Common myeloid progenitor, CD34-positive (primary cell): ENCODE measurements at regions not wholly inside any gene's neighbourhood (a gene's known extent, or its start where the extent isn't known, plus 50 kb on each side); places are given as distances from the start of the nearest gene placed in this dataset.
"Not testable (repeated sequence)": the region's sequence is repeated elsewhere in the genome, so short reads cannot be mapped to it uniquely, and the experiment has no call there.

Source experiments
- CTCF ChIA-PET: fragments of 350-600 bp; sonication (Branson Sonifier 250); formaldehyde crosslinking; loops from one replicate; lab custom pipeline; 2021; ENCODE audit warnings: antibody characterized with exemption; lab: Charles Lee
- POLR2A ChIA-PET: fragments of 350-600 bp; sonication (Branson Sonifier 250); formaldehyde crosslinking; loops from one replicate; lab custom pipeline; 2021; ENCODE audit warnings: antibody characterized with exemption; lab: Charles Lee
- DNase-seq, 3 donors: peaks; one replicate each; pipeline versions ENCODE4 v3.0.0 to v3.0.0-alpha.2; 2013
- H3K27ac ChIP-seq, 2 experiments: 1 replicate in 1 of 2; 2 replicates in 1 of 2; pipeline ENCODE4 v1.7.0; 2013; ENCODE audit warnings: inconsistent platforms in 2 of 2, low read length in 2 of 2, mild to moderate bottlenecking in 2 of 2, low read depth in 1 of 2, moderate library complexity in 1 of 2; ENCODE audit not compliant: severe bottlenecking in 2 of 2, insufficient read depth in 1 of 2, poor library complexity in 1 of 2
- H3K27me3 ChIP-seq, 5 experiments: replicated peaks in 2 of 5; 1 replicate in 3 of 5; 2 replicates in 2 of 5; pipeline versions ENCODE4 v1.6.1 to v1.7.0; 2013; ENCODE audit warnings: low read length in 4 of 5, mild to moderate bottlenecking in 2 of 5, moderate library complexity in 2 of 5, inconsistent platforms in 1 of 5; ENCODE audit not compliant: insufficient read depth in 5 of 5, control insufficient read depth in 4 of 5
- H3K36me3 ChIP-seq, 4 experiments: 1 replicate in 2 of 4; 2 replicates in 2 of 4; pipeline versions ENCODE4 v1.6.1 to v1.7.0; 2013; ENCODE audit warnings: low read length in 3 of 4, control low read depth in 1 of 4, mild to moderate bottlenecking in 1 of 4; ENCODE audit not compliant: control insufficient read depth in 4 of 4, insufficient read depth in 4 of 4
- H3K4me1 ChIP-seq, 4 experiments: 1 replicate in 3 of 4; 2 replicates in 1 of 4; pipeline versions ENCODE4 v1.6.1 to v1.7.1; 2013; ENCODE audit warnings: low read length in 3 of 4, mild to moderate bottlenecking in 3 of 4, control low read depth in 1 of 4, inconsistent platforms in 1 of 4, moderate library complexity in 1 of 4; ENCODE audit not compliant: control insufficient read depth in 4 of 4, insufficient read depth in 4 of 4; ENCODE audit errors: control extremely low read depth in 1 of 4
- H3K4me3 ChIP-seq, 7 experiments: 1 replicate in 4 of 7; 2 replicates in 3 of 7; pipeline versions ENCODE4 v1.5.1 to v1.7.0; 2013; ENCODE audit warnings: mild to moderate bottlenecking in 7 of 7, low read length in 6 of 7, moderate library complexity in 6 of 7, inconsistent platforms in 2 of 7, low read depth in 2 of 7, control low read depth in 1 of 7; ENCODE audit not compliant: insufficient read depth in 4 of 7, control insufficient read depth in 1 of 7; ENCODE audit errors: extremely low read depth in 1 of 7
- H3K9me3 ChIP-seq, 5 experiments: 1 replicate in 4 of 5; 2 replicates in 1 of 5; pipeline versions ENCODE4 v1.6.1 to v1.7.1; 2013; ENCODE audit warnings: low read length in 4 of 5, mild to moderate bottlenecking in 2 of 5, inconsistent platforms in 1 of 5, low read depth in 1 of 5, moderate library complexity in 1 of 5; ENCODE audit not compliant: control insufficient read depth in 4 of 5, insufficient read depth in 2 of 5; ENCODE audit errors: control extremely low read depth in 1 of 5
- WGBS: methylation state at CpG from one replicate; pipeline ENCODE4 v1.1.5; 2013; ENCODE audit not compliant: insufficient coverage; 5-methylcytosine and 5-hydroxymethylcytosine counted together

GRCh38 chr4:69030326-69030725 lies 65.9 kb upstream of the UGT2B7 start:
- H3K9me3 ChIP-seq = no peaks in the 10 kb centered on the region
- DNase-seq = no peak
- H3K27me3 ChIP-seq = no peaks in the 10 kb centered on the region
- no peak overlapping the region for H3K27ac ChIP-seq
- WGBS = 100% methylated on average over 1 of the region's 4 CpGs
- no peak overlapping the region for H3K4me3 ChIP-seq
- no peaks in the 10 kb centered on the region for H3K36me3 ChIP-seq
- CTCF ChIA-PET = no interaction called here
- H3K4me1 ChIP-seq = no peaks in the 10 kb centered on the region
- POLR2A ChIA-PET = no interaction called here

GRCh38 chr4:69032847-69033638 lies 63.2 kb upstream of the UGT2B7 start:
- Histone ChIP-seq H3K27ac (no peak overlapping the region), H3K36me3 (no peaks in the 10 kb centered on the region), H3K27me3 (no peaks in the 10 kb centered on the region), H3K4me1 (no peaks in the 10 kb centered on the region), H3K4me3 (no peak overlapping the region), H3K9me3 (no peaks in the 10 kb centered on the region)
- CTCF ChIA-PET = no interaction called here
- WGBS = 100% methylated on average over 1 of the region's 2 CpGs
- DNase-seq = no peak
- POLR2A ChIA-PET = no interaction called here

- DNase-seq, H3K9me3 ChIP-seq, H3K4me1 ChIP-seq, CTCF ChIA-PET, H3K27ac ChIP-seq, H3K36me3 ChIP-seq, H3K27me3 ChIP-seq, POLR2A ChIA-PET, H3K4me3 ChIP-seq: not testable (repeated sequence)
- WGBS = 100% methylated on average over 1 of the region's 3 CpGs
These were observed 61.9 kb upstream of the UGT2B7 start for GRCh38 chr4:69034315-69034740.

GRCh38 chr4:69038582-69038981 lies 57.7 kb upstream of the UGT2B7 start:
- DNase-seq = no peak
- H3K27me3 ChIP-seq = no peaks in the 10 kb centered on the region
- H3K4me1 ChIP-seq = no peaks in the 10 kb centered on the region
- no peak overlapping the region for H3K4me3 ChIP-seq
- no peaks in the 10 kb centered on the region for H3K9me3 ChIP-seq
- CTCF ChIA-PET = no interaction called here
- 85% methylated on average over 4 of the region's 4 CpGs for WGBS
- POLR2A ChIA-PET = no interaction called here
- H3K36me3 ChIP-seq = no peaks in the 10 kb centered on the region
- no peak overlapping the region for H3K27ac ChIP-seq

- CTCF ChIA-PET = no interaction called here
- no peaks in the 10 kb centered on the region for H3K36me3 ChIP-seq
- no peak for DNase-seq
These were observed 57.2 kb upstream of the UGT2B7 start for GRCh38 chr4:69039071-69039470.

GRCh38 chr4:69044247-69044646 lies 52.0 kb upstream of the UGT2B7 start:
- CTCF ChIA-PET = no interaction called here

More at GRCh38 chr4:69039071-69039470, 57.2 kb upstream of the UGT2B7 start:
- POLR2A ChIA-PET = no interaction called here
- WGBS = 100% methylated on average over 1 of the region's 2 CpGs
- no peak overlapping the region for H3K4me3 ChIP-seq
- H3K27me3 ChIP-seq = no peaks in the 10 kb centered on the region
- H3K27ac ChIP-seq = no peak overlapping the region
- H3K4me1 ChIP-seq = no peaks in the 10 kb centered on the region
- H3K9me3 ChIP-seq = no peaks in the 10 kb centered on the region

More at GRCh38 chr4:69044247-69044646, 52.0 kb upstream of the UGT2B7 start:
- Histone ChIP-seq H3K36me3 (no peaks in the 10 kb centered on the region), H3K4me3 (no peak overlapping the region), H3K9me3 (no peaks in the 10 kb centered on the region), H3K27me3 (no peaks in the 10 kb centered on the region), H3K27ac (no peak overlapping the region), H3K4me1 (no peaks in the 10 kb centered on the region)
- POLR2A ChIA-PET = no interaction called here
- WGBS = 89% methylated on average over 3 of the region's 3 CpGs
- no peak for DNase-seq
